GM19238 (cell line): ENCODE measurements at regions not wholly inside any gene's neighbourhood (a gene's known extent, or its start where the extent isn't known, plus 50 kb on each side); places are given as distances from the start of the nearest gene placed in this dataset.
"Not testable (repeated sequence)": the region's sequence is repeated elsewhere in the genome, so short reads cannot be mapped to it uniquely, and the experiment has no call there.

Source experiments
- DNase-seq: peaks from one replicate; pipeline ENCODE4 v3.0.0; 2011; ENCODE audit warnings: low spot score; ENCODE audit not compliant: insufficient read length

GRCh38 chr1:90356101-90356500 is 361.0 kb downstream of the BARHL2 start:
- no peak for DNase-seq

GRCh38 chr1:90354704-90355103 is 359.8 kb downstream of the ZNF326 start:
- DNase-seq, result no peak

DNA sequence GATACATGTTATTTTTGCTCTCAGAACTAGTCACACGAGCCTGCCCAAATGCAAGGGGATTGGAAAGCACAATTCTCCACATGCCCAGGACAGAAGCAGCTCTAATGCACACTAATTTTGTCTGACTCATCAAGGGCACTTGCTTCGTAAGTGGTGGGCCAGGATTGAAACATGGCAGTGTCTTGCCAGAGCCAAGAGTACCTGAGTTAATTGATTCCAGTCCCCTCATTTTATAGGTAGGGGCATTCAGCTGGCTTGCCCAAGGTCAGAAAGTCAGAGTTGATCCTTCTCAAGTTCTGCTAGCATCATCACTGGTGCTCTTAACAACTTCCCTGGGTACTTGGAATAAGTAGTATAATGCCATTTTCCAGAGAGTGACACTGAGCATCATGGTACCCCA is 356.1 kb downstream of the ZNF326 start:
- DNase-seq, result no peak

DNA sequence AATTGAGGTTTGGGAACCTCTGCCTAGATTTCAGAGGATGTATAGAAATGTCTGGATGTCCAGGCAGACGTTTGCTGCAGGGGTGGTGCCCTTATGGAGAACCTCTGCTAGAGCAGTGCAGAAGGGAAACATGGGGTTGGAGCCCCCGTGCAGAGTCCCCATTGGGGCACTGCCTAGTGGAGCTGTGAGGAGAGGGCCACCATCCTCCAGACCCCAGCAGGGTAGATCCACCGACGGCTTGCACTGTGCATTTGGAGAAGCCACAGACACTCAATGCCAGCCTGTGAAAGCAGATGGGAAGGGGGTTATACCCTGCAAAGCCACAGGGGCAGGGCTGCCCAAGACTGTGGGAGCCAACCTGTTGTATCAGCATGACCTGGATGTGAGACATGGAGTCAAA is 354.6 kb downstream of the ZNF326 start:
- DNase-seq, result no peak

DNA sequence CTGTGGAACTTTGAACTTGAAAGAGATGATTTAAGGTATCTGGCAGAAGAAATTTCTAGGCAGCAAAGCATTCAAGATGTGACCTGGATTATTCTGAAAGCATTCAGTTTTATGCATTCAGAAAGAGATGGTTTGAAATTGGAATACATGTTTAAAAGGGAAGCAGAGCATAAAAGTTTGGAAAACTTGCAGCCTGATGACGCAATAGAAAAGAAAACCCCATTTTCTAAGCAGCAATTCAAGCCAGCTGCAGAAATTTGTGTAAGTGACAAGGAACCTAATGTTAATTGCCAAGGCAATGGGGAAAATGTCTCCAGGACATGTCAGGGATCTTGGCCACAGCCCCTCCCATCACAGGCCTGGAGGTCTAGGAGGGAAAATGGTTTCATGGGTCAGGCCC is 354.0 kb downstream of the ZNF326 start:
- no peak for DNase-seq

DNA sequence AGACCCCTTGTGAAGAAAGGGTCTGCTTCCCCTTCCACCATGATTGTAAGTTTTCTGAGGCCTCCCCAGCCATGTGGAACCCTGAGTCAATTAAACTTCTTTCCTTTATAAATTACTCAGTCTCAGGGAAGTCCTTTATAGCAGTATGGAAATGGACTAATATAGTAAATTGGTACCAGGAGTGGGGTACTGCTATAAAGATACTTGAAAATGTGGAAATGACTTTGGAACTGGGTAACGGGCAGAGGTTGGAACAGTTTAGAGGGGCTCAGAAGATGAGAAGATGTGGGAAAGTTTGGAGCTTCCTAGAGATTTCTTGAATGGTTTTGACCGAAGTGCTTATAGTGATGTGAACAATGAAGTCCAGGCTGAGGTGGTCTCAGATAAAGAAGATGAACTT is 353.5 kb downstream of the ZNF326 start:
- not testable (repeated sequence) for DNase-seq

DNA sequence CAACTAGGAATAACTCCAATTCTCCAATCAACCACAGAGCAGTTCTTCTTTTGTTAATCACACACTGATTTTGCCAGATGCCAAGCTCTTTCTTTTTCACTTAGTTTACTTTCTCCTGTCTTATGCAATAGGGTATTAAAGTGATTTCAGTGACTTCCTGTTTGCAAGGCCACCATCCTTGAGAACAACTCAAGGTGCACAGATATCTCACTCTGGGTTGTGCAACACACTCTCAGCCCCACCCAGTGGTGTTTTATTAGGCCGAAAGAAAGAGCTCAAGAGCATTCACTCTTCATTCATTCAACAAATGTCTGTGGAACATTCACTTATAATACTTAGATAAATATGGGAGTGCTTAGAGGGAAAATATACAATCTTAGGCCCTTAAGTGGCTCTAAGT is 352.5 kb downstream of the ZNF326 start:
- no peak for DNase-seq

DNA sequence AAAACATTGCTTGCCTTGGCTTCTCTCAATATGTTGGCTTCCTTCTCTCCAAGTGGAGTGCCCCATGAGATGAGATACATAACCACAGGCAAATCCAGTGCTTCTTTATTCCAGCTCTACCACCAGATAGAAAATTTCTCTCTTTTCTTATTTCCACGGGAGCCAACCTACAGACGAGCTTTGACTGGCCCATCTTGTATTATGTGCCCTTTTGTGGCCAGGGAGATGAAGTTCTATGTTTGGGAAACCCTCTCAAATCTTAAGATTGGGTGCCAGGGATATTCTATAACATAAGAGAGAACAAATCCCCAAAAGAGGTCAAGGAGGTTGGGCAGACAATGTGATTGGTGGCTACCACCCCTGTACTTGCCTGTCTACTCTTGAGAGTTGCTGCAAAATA is 351.8 kb downstream of the ZNF326 start:
- DNase-seq, result no peak

- DNase-seq, result no peak
Measured at GRCh38 chr1:90346349-90346748, 351.4 kb downstream of the ZNF326 start.

DNA sequence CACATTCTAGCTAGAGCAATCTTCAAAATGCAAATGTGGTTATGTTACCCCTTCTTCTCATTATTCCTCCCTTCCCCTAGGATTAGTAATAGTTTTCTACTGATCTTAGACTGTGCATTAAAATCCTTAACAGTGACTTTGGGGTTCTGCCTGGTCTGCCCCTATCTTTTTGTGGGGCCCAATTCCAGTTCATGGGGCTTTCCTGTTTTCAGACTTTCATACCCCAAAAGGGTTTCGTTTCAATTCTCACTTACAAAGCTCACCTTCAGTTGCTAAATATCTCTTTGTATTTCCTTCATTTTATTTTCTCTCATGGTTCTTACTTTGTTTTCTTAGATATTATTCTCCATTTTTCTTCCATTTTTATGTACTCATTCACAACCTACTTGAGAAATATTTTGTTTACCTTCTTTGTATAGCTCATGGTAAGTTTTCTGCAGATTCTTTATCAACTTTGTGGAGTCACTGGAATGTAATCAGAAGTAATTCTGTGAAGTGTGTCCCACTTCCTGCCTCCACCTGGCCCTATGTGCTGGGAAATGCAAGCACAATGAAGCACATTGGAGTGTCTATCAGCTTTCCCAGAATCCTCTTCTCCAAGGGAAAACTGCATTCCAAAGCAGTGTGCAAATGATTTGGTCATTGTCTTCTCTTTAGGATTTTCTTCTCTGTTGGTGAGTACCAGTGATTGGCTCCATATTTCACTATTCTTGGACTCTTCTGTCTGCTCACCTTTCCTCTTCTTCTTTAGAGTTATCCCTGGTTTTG is 350.2 kb downstream of the ZNF326 start:
- no peak for DNase-seq

DNA sequence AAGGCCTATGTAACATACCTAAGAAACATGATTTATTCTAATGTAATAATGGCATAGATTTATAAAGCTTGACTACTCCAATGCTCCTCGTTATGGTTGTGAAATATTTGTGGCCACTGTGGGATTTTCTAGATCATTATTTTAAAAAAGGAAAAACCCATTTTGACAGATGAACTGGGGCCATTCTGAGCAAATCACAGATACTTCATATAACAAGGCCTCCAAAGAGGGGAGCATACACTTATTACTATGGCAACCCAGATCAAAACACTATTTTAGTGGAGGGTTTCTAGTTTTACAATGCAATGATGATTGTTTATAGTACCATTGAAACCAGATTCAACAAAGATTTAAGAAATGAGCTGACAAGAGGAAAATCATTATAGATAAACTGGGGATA is 346.6 kb downstream of the ZNF326 start:
- DNase-seq, result no peak

DNA sequence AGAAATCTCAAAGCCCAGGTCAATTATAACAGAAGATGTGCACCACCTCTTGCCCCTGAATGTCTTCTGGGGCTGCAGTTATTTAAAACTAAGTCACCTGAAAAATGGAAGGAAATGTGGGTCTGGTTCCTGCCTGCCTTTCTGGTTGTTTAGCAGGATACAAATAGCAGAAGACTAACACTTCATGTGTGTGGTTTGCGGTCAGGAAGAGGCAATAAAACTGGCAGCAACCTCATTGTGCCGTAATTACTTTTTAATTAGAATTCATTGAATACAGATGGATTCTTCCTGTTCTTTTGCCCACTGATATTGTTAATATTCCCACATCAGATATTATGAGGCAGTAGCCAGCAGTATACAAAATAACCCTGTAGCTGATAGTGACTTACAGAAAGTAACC is 345.7 kb downstream of the ZNF326 start:
- no peak for DNase-seq

DNA sequence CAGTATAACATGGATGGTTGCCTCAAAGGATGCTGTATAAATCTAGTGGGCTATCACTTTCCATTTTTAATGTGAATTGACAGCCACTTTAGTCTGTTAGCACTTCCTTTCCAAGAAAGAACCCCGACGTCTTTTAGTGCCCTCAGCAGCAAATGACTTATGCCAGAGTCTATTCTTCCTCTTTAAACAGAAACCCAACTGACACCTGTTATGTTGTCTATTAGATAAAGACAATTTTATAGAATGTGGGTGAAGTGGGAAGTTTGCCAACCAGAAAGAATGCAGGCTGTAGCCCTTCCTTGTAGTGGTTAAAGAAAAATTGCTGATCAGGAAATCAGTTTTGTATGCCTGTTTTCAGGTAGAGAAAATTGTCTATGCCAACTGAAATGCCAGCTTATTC is 344.9 kb downstream of the ZNF326 start:
- DNase-seq, result no peak

GRCh38 chr1:90336552-90337324 is 341.8 kb downstream of the ZNF326 start:
- no peak for DNase-seq

GRCh38 chr1:90335558-90335957 is 340.6 kb downstream of the ZNF326 start:
- DNase-seq, result no peak

DNA sequence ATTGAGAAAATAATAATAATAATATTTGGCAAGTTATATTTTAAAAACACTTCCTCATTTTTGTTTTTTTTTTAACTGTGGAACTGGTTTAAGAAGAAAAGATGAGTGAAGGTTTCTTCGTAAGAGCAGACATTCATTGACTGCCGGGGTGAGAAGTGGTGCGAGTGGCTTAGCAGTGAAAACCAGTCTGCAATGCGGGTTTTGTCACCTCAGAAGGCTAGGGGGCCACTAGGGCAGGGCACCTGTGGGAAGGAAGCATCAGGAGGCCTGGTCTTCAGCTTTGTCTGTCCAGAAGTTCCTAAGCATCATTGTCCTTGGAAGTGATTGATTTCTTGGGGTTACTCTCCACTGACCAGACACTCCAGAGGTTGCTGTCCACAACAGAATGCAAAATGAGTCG is 339.2 kb downstream of the ZNF326 start:
- no peak for DNase-seq

DNA sequence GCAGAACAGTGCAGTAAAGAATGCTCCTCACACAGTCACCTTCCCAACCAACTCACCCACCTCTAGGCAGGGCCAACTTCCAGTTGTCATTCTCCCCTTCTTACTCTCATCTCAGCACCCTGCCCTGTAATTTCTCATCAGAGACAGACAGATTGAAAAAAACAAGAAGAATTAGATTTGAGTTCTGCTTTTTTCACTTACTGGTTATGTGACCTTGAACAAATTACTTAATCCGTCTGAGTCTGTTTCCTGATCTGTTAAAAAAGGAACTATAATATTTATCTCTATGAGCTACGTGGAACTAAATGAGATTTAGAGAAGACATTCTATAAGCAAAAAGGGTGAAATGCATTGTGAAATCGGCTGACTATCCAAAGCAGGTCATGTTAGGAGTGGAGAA is 330.3 kb downstream of the ZNF326 start:
- no peak for DNase-seq

DNA sequence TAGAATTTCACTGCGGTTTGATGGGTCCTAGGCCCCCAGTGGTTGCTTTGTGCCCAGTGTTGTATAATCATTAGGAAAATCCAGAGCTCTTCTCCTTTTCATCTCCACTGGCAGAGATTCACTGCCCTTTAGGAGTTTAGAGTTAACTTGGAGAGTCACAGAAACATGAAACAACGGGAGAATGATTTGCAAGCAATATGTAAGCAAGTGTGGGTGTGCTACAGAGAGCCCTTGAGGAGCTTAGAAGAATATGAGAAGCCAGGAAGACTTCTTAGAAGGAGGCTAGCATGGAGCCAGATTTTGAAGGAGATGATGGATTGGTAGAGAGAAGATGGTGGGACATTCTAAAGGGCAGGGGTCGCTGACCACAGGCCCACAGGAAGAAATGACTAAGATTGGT is 327.3 kb downstream of the ZNF326 start:
- DNase-seq, result no peak

GRCh38 chr1:90319918-90320317 is 325.0 kb downstream of the ZNF326 start:
- no peak for DNase-seq

GRCh38 chr1:90318431-90318830 is 323.5 kb downstream of the ZNF326 start:
- DNase-seq, result no peak

DNA sequence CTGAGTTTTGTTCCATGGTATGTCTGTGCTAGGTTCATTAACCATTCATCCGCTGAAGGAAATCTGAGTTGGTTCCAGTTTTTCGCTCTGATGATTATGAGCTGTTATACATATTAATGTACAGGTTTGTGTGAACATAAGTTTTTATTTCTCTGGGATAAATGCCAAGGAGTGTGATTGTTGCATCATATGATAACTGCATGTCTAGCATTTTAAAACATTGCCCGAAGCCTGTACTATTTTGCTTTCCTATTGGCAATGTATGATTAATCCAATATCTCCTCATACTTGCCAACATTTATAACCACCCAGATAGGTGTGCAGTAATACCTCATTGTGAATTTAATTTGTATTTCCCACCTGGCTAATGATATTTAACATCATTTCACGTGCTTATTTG is 322.7 kb downstream of the ZNF326 start:
- no peak for DNase-seq

DNA sequence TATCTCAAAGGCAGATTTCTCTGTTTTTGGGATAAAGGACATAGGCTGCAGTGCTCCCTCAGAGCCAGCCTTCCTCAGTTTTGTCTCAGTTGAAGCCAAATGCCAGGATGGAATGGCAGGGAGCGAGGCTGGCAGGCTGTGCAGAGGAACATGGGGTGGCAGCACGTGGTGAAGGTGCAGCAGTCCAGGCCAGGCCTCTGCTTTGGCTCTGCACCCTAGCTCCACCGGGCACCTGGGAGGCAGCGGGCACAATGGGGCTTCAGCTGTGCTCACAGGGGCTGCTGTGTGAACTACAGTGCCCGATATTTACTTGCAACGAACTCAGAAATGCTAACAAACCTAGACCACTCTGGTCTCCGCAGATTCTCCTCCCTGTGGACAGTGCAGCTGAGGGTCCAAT is 319.6 kb downstream of the ZNF326 start:
- no peak for DNase-seq

GRCh38 chr1:90313778-90314177 is 318.9 kb downstream of the ZNF326 start:
- DNase-seq, result no peak
